OCI-LY7 (cell line): ENCODE measurements at regions not wholly inside any gene's neighbourhood (a gene's known extent, or its start where the extent isn't known, plus 50 kb on each side); places are given as distances from the start of the nearest gene placed in this dataset.

Experiments used
- CTCF ChIP-seq: fragments of 200-600 bp; sonication (generic); conservative IDR thresholded peaks from 2 replicates; pipeline ENCODE4 v1.5.1; 2014; ENCODE audit warnings: mild to moderate bottlenecking, antibody characterized with exemption, low read length, moderate library complexity, mixed read lengths
- EZH2phosphoT487 ChIP-seq: fragments of 200-600 bp; sonication (generic); IDR thresholded peaks from 2 replicates; pipeline ENCODE4 v1.6.1; 2018; ENCODE audit warnings: low read depth, borderline replicate concordance, mild to moderate bottlenecking, mixed run types, antibody characterized with exemption, low read length, moderate library complexity, mixed read lengths

GRCh38 chr10:55746002-55746401, 615.1 kb downstream of the ZWINT start:
- no peak for TF ChIP-seq CTCF
- TF ChIP-seq EZH2phosphoT487: no peak
